A673 (cell line): ENCODE measurements at regions not wholly inside any gene's neighbourhood (a gene's known extent, or its start where the extent isn't known, plus 50 kb on each side); places are given as distances from the start of the nearest gene placed in this dataset.

Experiments used
- BruUV-seq: library from RNA; stranded (reverse); fragments of 400-500 nt; replicated peaks from 2 replicates; lab custom pipeline; 2021; lab: Mats Ljungman, UMichigan
- CTCF ChIA-PET: fragments of 300-600 bp; sonication (Branson Sonifier 250); formaldehyde crosslinking; loops from one replicate; lab custom pipeline; 2022; ENCODE audit warnings: antibody characterized with exemption; lab: Charles Lee
- POLR2A ChIA-PET: fragments of 300-600 bp; sonication (Branson Sonifier 250); formaldehyde crosslinking; loops from one replicate; lab custom pipeline; 2022; ENCODE audit warnings: antibody characterized with exemption; ENCODE audit not compliant: low non-redundant PET; lab: Charles Lee
- DNase-seq: peaks from one replicate; pipeline ENCODE4 v3.0.0-alpha.2; 2015; ENCODE audit warnings: low spot score
- H3K27ac ChIP-seq: fragments of 200-600 bp; sonication (generic); 2 replicates; pipeline ENCODE4 v1.5.1; 2016; ENCODE audit warnings: mixed run types, low read depth, mild to moderate bottlenecking, mixed read lengths, antibody characterized with exemption, low read length; ENCODE audit not compliant: poor library complexity, severe bottlenecking
- H3K27me3 ChIP-seq: fragments of 200-600 bp; sonication (generic); replicated peaks from 2 replicates; pipeline ENCODE4 v1.6.1; 2017; ENCODE audit warnings: mixed run types, low read depth, mild to moderate bottlenecking, mixed read lengths, antibody characterized with exemption, low read length; ENCODE audit not compliant: insufficient read depth, poor library complexity
- H3K36me3 ChIP-seq: fragments of 200-600 bp; sonication (generic); 2 replicates; pipeline ENCODE4 v1.6.1; 2016; ENCODE audit warnings: mixed run types, mild to moderate bottlenecking, mixed read lengths, antibody characterized with exemption, low read length; ENCODE audit not compliant: insufficient read depth, poor library complexity, severe bottlenecking
- H3K4me1 ChIP-seq: fragments of 200-600 bp; sonication (generic); 2 replicates; pipeline ENCODE4 v1.6.1; 2017; ENCODE audit warnings: mixed run types, mild to moderate bottlenecking, mixed read lengths, antibody characterized with exemption, low read length; ENCODE audit not compliant: insufficient read depth, poor library complexity, severe bottlenecking
- H3K4me3 ChIP-seq: fragments of 200-600 bp; sonication (generic); 2 replicates; pipeline ENCODE4 v1.5.1; 2016; ENCODE audit warnings: low read depth, mixed run types, mild to moderate bottlenecking, mixed read lengths, low read length; ENCODE audit not compliant: poor library complexity, severe bottlenecking
- H3K9me3 ChIP-seq: fragments of 200-600 bp; sonication (generic); 2 replicates; pipeline ENCODE4 v1.6.1; 2016; ENCODE audit warnings: mixed run types, low read depth, mild to moderate bottlenecking, mixed read lengths, antibody characterized with exemption, low read length; ENCODE audit not compliant: poor library complexity, severe bottlenecking
- CTCF ChIP-seq: fragments of 300-800, 200-600 bp; sonication (generic); conservative IDR thresholded peaks from 2 replicates; pipeline ENCODE4 v1.5.1; 2017; ENCODE audit warnings: low read depth, mild to moderate bottlenecking, antibody characterized with exemption, low read length, moderate library complexity, mixed read lengths
- EZH2 ChIP-seq: fragments of 200-600 bp; sonication (generic); IDR thresholded peaks from 2 replicates; pipeline ENCODE4 v1.6.1; 2017; ENCODE audit warnings: borderline replicate concordance, low read depth, mild to moderate bottlenecking, mixed read lengths, antibody characterized with exemption, low read length; ENCODE audit not compliant: poor library complexity, severe bottlenecking
- intact Hi-C: fragments of 100-400 bp; cut with micrococcal nuclease; formaldehyde crosslinking; loops from one replicate; pipeline ENCODE4 v1.10.0; 2022; ENCODE audit not compliant: unreplicated experiment

GRCh38 chr1:29864431-29865022 lies 628.2 kb downstream of the PTPRU start:
- no peak for DNase-seq
- intact Hi-C loops: no loop called here
- no TSS peak for BruUV-seq

GRCh38 chr1:29861922-29862321 lies 625.6 kb downstream of the PTPRU start:
- H3K4me3 ChIP-seq: no peak overlapping the region
- no peak overlapping the region for H3K27ac ChIP-seq
- peaks cover 33% of the 10 kb centered on the region for H3K4me1 ChIP-seq
- H3K9me3 ChIP-seq: no peaks in the 10 kb centered on the region
- no TSS peak for BruUV-seq
- no peaks in the 10 kb centered on the region for H3K27me3 ChIP-seq
- intact Hi-C loops: no loop called here
- ChIA-PET CTCF (no interaction called here), POLR2A (no interaction called here)
- no peaks in the 10 kb centered on the region for H3K36me3 ChIP-seq
- no peak for DNase-seq
- TF ChIP-seq EZH2 (no peak), CTCF (no peak)

More at GRCh38 chr1:29864431-29865022, 628.2 kb downstream of the PTPRU start:
- ChIA-PET POLR2A (no interaction called here), CTCF (no interaction called here)
- no peak overlapping the region for H3K4me3 ChIP-seq
- H3K4me1 ChIP-seq: peaks cover 7% of the 10 kb centered on the region
- no peak overlapping the region for H3K27ac ChIP-seq
- TF ChIP-seq EZH2 (no peak), CTCF (no peak)
- H3K9me3 ChIP-seq: no peaks in the 10 kb centered on the region
- no peaks in the 10 kb centered on the region for H3K36me3 ChIP-seq
- no peaks in the 10 kb centered on the region for H3K27me3 ChIP-seq

- CTCF ChIA-PET: no interaction called here
- intact Hi-C loops: no loop called here
Measured at GRCh38 chr1:29861446-29861845, 625.1 kb downstream of the PTPRU start.

More at GRCh38 chr1:29861446-29861845, 625.1 kb downstream of the PTPRU start:
- Histone ChIP-seq H3K9me3 (no peaks in the 10 kb centered on the region), H3K36me3 (no peaks in the 10 kb centered on the region), H3K4me1 (peaks cover 38% of the 10 kb centered on the region), H3K4me3 (no peak overlapping the region), H3K27ac (no peak overlapping the region), H3K27me3 (no peaks in the 10 kb centered on the region)
- BruUV-seq: no TSS peak
- TF ChIP-seq EZH2 (no peak), CTCF (no peak)
- DNase-seq: no peak
- POLR2A ChIA-PET: no interaction called here
